LHCN-M2 (cell line): ENCODE measurements at regions not wholly inside any gene's neighbourhood (a gene's known extent, or its start where the extent isn't known, plus 50 kb on each side); places are given as distances from the start of the nearest gene placed in this dataset.

ENCODE experiments used
- DNase-seq: peaks from one replicate; pipeline ENCODE4 v3.0.0-alpha.2; 2012; ENCODE audit warnings: low read depth

DNA sequence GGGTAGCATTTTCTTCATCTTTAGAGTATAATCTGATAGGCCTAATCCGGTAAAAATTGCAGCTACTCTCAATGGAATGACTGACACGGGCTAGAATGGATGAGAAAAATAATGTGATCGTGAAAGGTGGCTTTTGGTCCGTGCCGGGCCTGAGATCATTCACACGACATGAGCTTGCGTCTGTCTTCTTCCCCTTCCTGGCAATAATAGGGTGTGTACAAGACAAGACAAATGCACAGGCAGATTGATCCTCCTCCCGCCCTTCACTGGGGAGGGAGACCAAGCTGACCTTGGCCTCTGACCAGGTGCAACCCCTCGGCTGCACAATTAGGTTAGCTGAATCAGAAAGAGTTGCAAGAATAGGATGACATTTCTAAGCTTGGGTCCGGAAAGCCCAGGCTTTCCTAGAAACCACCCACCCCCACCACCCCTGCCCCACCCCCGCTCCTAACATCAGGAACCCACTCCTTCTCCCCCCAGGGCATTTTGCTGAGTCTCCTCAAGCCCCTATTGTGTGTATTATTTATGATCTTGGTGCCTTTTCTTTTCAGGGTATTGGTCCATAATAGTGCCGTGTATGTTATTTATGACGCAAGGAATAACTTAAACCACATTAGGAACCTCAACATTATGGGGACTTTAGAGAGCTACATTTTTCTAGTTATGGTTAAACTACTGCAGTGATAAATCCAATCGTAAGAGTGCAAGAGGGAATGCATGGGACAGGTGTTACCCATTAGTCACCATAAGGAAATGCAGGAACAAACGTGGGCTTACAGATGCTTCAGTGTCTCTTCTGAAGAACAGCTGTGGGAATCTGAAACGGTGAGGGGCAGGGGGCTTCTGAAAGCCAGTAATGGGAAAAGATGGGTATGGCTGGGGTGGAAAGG is 540.1 kb upstream of the PSMD7 start:
- DNase-seq: no peak

GRCh38 chr16:73753931-73754330 is 542.7 kb upstream of the PSMD7 start:
- DNase-seq: no peak

DNA sequence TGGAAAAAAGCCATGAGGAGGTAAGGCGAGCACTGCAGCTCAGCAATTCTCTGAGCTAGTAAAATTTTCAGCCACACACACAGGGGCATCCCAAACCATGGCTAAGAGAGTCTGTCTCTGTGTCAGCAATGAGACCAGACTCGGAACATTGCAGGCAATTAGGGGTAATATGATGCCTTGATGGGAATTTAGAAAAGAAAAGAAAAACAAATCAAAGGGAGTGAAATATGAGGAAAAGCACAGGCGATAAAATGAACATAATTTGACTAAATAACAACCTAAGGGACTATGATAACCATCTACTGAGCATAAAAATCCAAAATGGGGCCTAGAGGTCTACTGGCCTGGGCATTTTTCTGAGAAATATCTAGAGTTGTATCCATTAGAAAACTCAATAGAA is 546.0 kb upstream of the PSMD7 start:
- no peak for DNase-seq

DNA sequence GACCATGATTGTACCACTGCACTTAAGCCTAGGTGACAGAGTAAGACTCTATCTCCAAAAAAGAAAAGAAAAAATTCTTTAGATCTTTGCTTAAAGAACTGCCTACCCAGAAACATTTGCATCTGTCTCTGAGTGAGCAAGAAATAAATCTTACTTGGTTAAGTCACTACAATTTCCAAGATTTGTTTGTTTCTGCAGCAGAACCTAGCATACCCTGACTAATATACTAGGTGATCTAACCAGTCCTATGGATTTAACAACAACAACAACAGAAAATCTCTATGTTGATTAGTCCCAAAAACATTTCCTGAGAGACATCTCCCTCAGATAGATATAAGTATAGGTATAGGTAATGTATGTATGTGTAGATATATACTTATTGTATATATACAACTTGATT is 549.3 kb upstream of the PSMD7 start:
- no peak for DNase-seq

DNA sequence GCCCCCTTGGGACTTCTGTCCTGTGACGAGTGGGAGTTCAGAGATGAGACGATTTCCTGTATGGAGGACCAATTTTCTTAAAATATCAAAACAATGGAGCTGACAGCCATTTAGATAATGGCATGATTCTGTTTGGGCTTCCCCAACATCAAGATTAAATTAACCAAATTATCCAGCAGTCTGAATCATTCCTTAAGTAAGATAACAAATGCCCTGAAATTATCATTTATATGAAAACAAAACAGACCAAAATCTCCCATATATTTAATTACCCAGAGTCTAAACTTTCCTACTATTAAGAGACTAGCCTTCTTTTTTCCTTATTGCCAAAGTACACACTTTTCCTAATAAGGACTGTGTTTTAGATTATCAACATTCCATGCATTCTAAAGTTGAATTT is 550.1 kb upstream of the PSMD7 start:
- no peak for DNase-seq

- DNase-seq: no peak
These were observed 552.7 kb upstream of the PSMD7 start for GRCh38 chr16:73743665-73744496.

DNA sequence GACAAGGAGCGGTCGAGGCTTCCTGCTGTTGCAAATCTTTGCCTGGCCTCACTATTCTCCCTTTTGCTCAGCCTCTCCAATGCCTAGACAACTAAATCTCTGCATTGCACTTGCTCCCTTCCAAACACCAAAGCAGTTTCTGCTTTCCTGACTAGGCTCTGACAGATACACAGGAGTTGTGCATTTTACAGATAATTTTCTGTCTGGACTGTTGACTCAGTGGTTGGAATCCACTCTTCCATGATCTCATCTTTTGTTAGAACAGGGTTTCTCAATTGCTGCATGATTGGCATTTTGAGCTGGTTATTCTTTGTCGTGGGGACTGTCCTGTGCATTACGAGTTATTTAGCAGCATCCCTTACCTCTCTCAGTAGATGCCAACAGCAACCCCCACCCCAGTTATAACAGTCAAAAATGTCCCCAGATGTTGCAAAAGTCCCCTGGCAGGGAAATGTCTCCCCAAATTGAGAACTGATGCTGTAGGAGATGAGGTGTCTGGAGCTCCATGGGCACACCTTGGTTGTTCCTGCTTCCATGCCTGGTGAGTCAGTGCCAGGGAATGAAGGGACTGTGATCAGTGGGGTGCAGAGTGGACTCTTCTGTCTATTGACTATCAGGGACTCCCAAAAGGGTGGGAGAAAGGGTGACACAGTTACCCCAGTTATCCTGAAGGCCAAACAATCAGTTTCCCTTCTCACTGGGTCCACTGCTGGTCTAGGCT is 557.4 kb upstream of the PSMD7 start:
- DNase-seq: no peak

GRCh38 chr16:73738266-73738665 is 558.3 kb upstream of the PSMD7 start:
- no peak for DNase-seq

DNA sequence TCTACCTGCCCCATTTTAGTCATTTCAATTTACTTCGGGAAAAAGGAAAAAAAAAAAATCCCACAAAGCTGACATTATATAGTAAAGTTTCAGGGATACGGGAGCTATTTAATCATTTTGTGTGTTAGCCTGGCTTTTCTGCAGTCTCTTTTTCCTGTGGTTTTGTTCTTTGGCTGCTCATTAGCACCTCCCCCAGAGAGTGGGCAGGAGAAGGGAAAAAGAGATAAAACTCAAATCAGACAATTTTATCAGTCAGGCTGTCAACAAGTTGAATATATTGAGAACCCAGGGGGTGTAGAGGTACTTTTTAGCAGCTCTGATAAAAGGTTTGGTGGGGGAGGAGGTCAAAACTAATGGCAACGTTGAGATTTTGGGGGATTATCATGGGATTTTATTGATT is 559.0 kb upstream of the PSMD7 start:
- no peak for DNase-seq

GRCh38 chr16:73735954-73736353 is 560.7 kb upstream of the PSMD7 start:
- no peak for DNase-seq

DNA sequence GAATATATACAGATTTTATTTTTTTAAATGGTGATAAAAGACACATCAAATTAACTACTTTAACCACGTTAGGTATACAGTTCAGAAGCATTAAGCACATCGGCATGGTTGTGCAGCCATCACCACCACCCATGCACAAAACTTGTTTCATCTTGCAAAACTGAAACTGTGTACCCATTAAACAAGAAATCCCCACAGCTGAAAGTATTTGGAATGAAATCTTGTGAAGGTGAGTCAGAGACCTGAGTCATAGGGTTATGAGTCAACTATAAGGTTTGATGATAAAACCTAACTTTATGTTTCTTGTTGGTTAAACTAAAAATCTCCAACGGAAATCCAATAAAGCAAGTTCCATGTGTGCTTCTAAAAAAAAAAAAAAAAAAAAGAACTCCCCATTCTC is 561.6 kb upstream of the PSMD7 start:
- DNase-seq: peak; percentile 32

GRCh38 chr16:73732681-73733080 is 563.9 kb upstream of the PSMD7 start:
- DNase-seq: no peak

DNA sequence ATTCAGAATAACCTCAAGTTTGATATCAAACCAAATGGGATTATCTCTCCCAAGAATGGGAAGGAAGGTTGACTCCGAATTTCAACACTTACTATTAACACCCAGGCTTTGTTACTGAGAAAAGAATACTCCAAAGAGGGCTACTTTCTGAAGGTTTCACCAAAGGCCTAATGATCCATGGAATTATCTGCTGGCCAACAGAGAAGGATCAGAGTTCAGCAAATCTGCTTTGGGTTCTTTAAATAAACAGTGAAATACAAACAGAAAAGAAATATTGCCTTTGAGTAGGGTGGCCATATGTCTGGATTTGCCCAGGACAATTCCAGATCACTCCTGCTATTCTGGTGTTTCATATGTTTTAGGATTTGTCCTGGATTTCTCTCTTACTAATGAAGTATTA is 564.5 kb upstream of the PSMD7 start:
- DNase-seq: no peak

DNA sequence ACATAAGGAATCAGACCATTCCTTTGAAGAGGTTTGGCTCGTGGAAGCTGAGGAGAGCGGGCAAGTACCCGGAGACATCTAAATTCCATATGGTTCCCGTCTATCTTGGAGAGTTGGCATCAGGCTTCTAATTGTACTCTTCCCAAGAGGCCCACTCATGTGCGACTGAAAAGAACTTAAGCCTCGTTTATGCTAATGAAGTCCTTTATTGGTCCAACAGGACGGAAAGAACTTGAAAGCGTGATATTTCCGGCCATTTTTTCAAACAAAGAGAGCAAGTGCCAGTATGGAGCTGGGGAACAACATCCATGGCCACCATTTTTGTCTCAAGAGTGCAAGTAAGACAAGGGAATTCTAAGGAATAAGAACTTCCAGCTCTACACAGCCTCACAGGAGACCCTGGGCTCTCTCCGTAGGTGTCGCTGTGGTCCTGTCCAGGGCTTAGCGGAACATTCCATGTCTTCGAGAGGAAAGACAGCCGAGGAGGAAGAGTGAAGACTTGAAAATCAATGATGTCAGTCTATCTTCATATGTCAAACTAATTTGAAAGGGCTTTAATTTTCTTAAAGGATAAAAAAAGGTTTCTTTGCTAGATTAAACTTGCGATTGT is 566.0 kb upstream of the PSMD7 start:
- DNase-seq: no peak

- no peak for DNase-seq
These were observed 571.5 kb upstream of the PSMD7 start for GRCh38 chr16:73725156-73725555.

- DNase-seq: no peak
These were observed 572.1 kb upstream of the PSMD7 start for GRCh38 chr16:73724503-73724902.

GRCh38 chr16:73717266-73717974 is 579.2 kb upstream of the PSMD7 start:
- DNase-seq: no peak

DNA sequence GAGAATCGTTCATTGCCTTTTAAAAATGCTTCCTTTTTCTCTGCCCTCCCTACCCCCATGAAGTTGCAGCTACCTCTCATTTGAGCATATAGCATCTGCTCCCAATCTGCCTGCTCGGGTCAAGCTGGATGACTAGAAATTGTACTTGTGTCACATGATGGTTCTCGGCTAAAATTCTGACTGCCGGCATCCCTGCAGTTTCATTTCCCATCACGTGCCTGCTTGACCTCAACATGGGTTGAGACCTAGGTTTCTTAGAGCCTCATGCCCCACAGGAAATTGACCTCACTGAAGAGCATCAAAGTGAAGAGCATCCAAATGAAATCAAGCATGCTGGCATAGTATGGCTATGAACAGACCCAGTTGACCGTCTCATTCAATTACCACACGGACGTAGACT is 581.6 kb upstream of the PSMD7 start:
- no peak for DNase-seq

- DNase-seq: no peak
These were observed 582.7 kb upstream of the PSMD7 start for GRCh38 chr16:73713778-73714495.

GRCh38 chr16:73713251-73713650 is 583.4 kb upstream of the PSMD7 start:
- DNase-seq: no peak
